NCI-H345 treated with DMSO at 0.1 percent for 48 hours (cell line): ENCODE measurements at regions not wholly inside any gene's neighbourhood (a gene's known extent, or its start where the extent isn't known, plus 50 kb on each side); places are given as distances from the start of the nearest gene placed in this dataset.

Experiments used
- DNase-seq: peaks from one replicate; lab custom pipeline; 2025; ENCODE audit not compliant: unreplicated experiment; lab: John Stamatoyannopoulos, UW

DNA sequence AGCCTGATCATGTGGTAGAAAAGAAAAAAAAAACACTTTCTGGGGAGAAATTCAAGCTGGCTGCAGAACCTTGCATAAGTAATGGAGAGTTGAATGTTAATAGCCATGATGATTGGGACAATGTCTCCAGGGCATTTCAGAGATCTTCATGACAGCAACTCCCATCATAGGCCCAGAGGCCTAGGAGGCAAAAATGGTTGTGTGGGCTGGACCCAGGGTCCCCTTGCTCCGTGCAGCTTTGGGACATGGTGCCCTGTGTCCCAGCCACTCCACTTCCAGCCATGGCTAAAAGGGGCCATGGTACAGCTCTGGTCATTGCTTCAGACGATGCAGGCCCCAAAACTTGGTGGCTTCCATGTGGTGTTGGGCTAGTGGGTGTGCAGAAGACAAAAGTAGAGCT is 1170.9 kb downstream of the C4orf33 start:
- DNase-seq: no peak

DNA sequence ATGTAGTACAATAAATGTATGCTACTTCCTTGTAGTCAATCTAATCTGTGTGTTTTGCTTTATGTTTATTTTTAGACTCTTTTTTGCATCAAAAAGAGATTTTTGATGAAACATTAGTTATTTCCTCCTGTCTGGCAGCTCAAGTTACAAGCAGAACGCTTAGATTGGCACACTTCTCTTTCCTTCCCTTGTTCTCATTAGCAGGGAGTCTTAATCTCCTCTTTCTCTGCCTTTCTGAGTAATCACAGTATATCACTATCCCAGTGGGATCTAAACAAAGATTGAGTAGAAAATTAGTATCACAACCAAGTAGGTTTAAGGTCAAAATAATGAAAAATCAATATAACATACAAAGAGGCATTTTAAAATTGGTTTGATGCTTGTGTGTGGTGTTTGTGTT is 1192.6 kb downstream of the C4orf33 start:
- no peak for DNase-seq

DNA sequence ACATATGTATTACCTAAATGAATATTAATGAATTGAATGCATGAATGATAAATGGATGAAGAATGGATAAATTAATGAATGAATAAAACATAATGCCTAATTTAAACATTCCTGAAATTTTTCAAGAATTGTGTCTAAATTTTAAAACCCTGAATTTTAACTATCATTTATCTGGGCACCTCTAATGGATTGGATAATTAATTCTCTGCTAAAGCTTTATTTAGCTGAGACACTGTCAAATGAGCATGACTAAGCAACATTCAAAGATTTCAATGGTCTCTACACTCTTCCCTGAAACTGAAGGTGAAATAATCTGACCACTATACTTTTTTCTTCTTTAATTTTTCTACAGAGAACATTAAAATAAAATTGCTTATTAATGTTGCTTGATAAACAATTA is 1197.7 kb downstream of the C4orf33 start:
- no peak for DNase-seq

DNA sequence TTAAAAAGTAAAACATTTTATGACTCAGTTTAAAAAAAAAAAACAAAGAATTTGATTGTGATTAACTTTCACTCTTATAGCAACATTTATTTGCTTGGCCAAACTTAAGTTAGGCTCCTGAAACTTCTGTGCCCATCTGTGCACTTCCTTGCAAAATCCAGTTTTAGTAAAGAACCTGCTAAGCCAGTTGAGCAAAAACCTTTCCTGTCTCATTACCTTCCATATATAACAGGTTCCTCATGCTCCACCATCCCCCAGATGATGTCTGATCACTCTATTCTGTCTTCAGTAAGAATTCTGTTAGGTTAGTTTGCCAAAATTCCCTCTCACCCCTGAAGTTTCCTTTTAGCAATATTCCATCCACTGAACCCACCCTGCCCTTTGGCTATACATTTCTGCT is 1200.5 kb downstream of the C4orf33 start:
- no peak for DNase-seq

DNA sequence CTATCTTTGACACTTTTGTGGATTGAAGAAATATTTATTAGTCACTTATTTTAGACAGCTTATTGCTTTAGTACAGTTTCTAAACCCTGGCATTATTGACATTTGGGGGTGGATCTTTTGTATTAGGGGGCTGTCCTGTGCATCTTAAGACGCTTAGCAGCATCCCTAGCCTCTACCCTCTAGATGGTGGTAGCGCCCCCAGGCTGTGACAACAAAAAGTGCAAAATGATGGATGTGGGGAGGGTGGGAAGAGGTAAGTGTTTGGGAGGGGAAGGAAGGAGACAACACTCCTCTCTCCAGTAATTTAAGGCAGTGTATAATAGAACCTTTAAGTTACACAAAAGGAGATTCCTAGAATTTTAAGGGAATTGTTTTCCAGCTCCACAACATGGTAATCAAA is 1210.6 kb downstream of the C4orf33 start:
- no peak for DNase-seq

DNA sequence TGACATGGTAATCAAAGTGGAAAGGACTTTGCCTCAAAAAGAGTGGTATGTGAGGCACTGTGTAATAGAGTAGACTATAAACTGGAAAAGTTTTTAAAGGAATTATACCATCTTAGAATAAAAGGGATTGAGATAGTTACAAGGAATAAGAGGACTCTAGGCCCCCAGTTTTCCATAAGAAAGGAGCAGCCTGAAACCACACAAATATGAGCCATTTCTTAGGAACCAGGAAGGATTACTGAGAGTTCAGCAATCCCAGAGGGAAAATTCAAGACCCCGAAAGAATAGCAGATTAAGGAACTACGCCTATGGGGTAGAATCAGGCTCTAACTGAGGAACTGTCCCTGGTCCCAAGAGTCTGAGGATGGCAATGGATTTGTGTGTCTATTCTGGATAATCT is 1213.3 kb downstream of the C4orf33 start:
- no peak for DNase-seq

DNA sequence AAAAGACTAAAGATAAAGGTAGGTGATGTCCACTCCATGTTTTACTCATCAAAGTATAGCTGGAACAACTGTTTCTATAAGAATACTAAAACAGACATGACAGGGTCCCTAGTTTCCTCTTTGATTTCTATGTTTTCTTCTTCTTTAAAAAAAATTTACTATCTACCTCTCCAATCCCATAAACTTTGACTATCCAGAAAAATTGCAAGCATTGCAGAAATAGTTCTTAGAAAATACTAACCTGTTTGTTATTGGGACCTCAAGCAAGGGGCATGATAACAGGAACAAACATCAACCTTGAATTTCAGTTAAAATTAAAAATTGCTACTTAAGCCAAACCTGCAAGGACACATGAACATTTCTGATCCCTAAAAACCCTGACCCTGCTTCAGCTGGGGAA is 1226.5 kb downstream of the C4orf33 start:
- no peak for DNase-seq

DNA sequence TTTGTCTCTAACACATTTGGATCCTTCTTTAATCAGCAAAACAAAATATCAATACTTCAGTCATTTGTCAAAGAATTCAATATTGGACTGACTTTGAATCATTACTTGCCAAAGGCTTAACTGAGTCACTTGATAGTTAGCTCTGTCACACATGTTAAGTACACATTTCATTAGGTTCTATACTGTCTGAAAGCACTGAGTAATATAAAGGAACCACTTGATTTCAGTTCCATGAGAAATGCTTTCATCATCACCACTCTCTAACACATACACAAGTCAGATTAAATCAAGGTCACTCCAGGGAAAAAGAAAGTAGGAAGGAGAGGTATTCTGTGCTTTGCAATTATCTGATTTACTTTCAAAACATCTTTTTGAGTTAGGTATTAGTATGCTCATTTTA is 1233.1 kb downstream of the C4orf33 start:
- DNase-seq: no peak

DNA sequence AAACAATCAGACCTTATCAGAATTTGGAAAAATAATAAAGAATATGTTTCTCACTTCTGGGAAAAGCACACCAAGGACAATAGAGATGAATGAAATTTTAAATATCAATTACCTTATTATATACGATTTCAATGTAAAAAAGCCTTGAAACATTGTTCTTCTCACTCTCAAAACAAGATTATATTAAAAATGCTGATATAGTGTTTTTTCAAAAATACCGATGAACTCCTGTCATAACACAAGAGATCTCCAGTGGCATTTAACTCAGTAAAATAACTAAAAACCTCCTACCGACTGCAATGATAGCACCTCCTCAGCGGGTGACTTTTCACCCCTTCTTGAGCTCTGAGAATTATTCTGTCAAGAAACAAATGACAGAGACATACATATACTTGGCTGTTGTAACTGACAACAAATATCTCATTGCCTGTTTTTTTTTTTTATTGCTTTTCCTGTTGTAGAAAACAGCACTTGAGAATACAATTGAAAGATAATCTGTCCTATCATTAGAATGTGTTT is 1237.3 kb downstream of the C4orf33 start:
- DNase-seq: no peak

DNA sequence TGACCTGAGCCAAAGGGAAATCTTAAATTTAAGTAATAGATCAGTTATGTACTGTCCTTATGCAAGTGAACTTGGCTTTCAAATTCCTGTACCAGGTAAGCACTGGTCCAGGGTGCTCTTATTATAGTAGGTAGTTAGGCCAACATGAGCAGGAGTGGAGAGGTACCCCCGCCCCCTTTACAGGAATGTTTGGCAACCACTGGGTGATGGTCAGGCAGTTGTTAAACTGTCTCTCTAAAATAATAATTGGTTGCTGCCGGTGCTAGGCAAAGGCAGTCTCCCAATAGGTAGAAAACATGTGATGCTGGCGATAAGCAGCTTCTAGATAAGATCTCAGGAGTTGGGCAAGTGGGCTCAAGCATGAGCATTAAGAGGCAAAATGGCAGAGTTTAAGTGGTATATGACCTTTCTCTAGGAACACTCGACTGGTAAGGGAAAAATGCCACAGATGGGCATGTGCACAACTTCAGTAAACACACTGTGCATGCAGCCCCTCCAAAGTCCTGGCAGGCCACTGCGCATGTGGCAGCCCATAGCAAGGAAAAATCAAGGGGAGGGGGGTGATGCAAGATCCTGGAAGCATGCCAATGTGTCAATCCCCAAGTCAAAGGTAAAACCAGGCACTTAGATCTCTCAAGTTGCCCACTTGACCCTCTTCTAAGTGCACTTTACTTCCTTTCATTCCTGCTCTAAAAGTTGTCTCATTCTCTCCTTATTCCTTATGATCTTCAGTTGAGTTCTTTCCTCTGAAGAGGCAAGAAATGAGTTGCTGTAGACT is 1239.7 kb downstream of the C4orf33 start:
- DNase-seq: no peak

DNA sequence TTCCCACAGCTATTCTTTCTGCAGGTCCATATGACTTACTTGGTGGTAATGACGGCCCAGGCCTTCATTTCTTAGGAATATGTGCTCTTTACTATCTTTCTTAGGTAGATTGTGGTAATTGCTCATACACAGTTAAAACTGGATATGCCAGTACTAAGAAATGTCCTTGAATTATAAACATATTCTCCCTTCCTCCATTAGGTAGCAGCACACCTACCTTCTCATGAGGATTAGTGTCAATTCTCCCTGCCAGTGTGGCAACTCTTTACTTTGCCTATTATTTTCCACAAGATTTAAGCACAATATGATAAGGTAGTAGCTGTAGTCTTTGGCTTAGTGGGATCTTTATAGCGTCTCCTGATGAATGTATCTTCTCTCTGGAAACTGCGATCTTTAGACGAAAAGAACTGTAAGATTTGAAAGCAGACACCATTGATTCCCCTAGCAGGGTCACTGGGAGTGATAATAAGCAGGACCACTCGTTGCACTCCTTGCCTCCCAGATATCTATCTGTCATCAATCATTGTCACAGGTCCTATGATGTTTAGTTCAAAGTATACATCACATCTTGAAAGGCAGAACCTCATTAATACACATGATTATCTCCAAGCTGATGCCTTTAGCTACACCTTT is 1240.7 kb downstream of the C4orf33 start:
- no peak for DNase-seq

DNA sequence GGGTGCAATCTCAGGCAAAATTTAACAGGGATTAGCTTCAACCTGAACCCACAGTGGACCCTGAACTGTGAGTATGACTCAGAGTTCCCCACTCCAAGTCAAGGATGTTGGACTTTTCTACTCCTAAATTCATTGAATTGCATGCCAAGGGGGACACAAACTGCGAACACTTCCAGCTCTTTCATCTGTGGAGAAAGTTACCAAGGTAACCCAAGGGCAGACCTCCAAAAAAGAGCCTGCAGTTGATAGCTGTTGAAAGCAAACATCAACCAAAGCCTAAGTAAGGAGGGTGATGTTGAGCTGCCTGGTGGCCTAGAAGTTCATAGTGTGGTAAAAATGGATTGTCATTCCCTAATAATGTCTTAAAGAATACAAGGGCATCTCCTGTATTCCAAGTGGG is 1242.9 kb downstream of the C4orf33 start:
- no peak for DNase-seq

DNA sequence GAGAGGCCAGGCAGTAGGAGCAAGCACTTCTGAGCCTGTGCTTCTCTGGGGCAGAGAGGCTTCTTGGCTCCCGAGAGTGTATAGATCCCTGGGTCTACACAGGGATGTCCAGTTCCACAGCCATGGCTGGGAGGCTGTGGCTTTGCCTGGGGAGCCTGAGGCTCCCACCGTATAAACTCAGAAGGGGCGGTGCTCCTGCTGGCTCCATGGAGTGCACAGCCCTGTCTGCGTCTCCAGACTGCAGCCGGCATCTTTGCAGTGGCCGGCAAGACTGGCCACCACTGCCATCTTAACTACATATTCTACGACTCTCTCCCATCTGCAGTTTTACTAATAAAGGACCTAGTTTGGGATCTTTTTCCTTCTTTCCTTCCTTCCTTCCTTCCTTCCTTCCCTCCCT is 1253.8 kb downstream of the C4orf33 start:
- DNase-seq: no peak

DNA sequence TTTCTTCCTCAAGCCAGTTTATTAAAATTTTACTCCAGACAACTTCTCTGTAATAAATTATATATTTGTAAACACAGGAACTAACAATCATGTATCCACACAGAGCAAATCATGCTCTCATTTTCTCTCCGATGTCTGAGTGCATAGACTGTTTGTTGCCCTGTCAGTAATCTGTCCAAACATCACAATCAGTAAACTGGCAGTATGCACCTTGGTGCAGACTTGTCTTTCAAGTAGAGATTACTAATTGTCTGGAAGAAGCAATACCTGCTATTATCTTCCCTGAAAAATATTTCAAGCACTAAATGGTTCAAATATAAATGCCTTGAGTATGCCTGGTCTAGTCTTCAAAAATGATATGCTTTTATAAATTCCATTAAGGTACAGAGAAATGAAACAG is 1260.9 kb downstream of the C4orf33 start:
- no peak for DNase-seq

DNA sequence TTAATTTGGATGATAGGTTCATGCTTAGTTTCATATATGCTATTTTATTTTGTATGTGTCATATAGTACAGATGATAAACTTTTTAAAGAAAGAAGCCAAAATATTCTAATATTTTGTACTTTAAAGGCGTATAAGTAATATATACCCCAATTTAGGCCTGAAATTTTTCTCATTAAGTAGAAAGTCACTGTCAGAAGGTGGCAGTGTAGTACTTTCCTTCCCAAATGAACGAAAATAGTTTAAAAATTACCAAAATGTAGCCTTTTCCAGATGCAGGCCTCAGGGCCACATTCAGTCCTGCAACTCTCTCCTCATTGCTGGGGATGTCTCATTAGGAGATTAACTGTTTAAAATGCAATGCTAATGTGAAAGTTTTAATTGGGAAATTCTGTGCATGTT is 1263.6 kb downstream of the C4orf33 start:
- DNase-seq: no peak

DNA sequence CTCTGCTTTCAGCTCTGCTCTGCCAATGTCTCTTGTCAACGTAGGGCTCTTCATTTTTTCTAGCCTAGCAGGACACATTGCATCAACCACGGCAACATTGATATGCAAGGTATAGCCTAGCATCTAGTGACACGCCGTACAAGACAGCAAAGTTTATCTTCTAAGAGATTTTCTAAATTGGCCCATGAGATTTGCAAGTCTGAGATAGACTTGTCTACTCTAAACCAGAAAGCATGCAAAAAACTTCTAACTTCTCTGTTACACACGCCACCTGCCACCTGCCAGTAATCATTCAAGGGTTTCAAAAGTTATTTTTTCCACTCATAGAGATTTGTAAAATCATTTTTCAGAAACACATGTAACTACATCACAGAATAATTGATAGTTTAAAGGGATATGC is 1265.7 kb downstream of the C4orf33 start:
- no peak for DNase-seq

DNA sequence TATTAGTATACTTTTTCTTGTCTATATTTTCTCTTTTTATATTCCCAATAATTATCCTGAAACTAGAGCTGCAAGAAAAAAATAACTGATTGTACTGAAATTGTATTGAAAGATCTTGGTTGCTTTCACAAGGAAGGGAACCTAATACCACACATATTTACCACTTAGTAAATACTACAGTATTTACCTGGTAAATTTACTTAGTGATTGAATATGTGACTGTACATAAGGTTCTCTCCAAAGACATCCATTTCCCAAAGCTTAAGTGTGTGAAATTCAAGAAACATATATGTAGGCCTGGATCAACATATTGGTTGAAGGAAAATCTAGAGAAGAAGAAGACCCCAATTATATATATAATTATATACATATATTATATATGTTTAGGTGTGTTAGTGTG is 1272.7 kb downstream of the C4orf33 start:
- DNase-seq: no peak

DNA sequence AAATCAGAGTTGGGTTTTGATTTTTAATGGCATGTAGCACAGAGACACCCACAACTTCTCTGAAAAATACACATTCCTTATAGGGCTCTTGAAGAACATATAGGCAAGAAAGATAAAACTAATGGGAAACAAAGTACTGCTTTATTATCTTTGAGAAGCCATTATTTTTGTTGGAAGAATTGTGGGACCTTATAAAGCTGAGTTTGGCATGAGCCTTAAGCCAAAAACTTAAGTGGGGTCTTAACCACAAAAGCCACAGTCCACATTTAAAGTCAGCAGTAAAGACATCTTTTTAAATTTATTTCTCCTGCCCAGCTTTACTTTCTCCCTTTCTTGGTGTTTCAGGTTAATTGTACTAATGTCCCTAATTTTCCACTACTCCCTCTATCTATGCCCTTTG is 1297.3 kb downstream of the C4orf33 start:
- DNase-seq: no peak

DNA sequence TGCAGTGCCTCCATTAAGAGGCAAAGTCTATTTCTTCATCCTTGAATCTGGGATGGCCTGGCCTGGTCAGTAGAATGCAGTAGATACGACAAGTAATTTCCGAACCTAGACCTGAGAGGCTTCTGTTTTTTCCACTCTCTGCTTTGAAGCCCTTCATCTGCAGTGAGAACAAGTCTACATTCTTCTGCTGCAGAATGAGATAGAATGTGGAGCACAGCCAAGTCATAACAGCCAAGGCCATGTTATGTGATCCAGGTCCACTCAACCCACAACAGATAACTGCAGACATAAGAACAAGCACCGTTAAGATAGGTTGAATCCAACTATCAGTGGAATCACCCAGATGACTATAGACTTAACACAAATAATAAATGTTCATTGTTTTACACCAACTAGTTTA is 1297.7 kb downstream of the C4orf33 start:
- no peak for DNase-seq

DNA sequence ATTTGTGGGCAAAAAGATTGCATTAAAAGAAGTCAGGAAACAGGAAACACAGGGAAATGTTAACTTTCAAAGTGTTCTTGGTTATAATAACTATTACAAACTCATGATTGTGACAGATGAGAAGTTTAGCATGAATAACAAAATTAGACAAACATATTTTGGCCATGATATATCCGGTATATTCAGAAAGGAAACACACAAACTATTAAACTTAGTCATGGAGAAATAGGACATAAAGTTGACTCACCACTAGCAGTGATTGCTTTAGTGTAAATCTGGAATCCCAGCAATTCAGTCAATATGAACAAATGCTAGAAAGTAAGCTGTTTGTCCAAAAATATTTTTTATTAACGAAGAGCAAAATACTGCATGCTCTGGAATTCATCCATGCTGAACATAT is 1299.9 kb downstream of the C4orf33 start:
- DNase-seq: no peak

DNA sequence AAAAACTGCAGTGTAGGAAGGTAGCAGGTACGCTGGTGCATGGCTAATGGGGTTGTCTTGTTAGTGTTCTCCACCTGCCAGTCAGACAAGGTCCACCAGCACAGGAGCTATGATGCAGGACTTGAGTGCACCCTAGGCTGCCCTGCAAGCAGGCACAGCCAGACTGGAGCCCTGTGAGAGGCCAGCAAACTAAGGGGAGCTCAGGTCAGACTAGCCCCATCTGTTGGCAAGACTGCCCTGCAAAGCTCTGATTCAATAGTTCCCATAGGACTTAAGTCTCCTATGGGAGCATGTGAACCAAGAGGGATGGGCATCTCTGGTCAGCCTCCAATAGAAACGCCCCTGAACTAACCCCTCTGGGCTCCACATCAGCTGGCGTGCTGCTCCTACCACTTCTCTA is 1307.3 kb downstream of the C4orf33 start:
- no peak for DNase-seq

DNA sequence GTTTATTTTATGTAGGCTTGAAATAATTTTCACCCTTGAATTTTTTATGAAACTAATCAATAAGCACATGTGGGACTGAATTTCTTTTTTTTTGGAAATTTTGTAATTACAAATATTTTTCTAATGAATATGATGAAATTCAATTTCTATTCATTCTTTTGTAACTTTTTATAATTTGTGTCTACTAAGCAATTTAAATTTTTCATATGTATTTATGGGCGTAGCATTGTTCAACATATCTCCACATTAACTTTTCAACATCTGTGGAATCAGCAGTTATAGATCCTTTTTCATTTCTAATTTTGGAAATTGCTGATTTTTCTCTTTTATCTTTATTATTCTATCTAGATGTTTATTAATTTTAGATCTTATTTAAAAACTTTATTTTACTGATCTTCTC is 1320.3 kb downstream of the C4orf33 start:
- no peak for DNase-seq
